ENCODE measurements at regions not wholly inside any gene's neighbourhood (a gene's known extent, or its start where the extent isn't known, plus 50 kb on each side); places are given as distances from the start of the nearest gene placed in this dataset.

- ATAC-seq (ENCODE audit: insufficient number of reproducible peaks, low FRiP score, low read depth): no peak
- H3K27me3 ChIP-seq (replicated peaks; ENCODE audit: insufficient read depth): no peaks in the 10 kb centered on the region
Observed at GRCh38 chr7:69122953-69123352, 475.3 kb upstream of the AUTS2 start.

GRCh38 chr7:69126896-69127479, 471.3 kb upstream of the AUTS2 start:
- H3K27ac ChIP-seq: no peak overlapping the region
- H3K4me3 ChIP-seq: no peak overlapping the region
- H3K4me1 ChIP-seq (ENCODE audit: control insufficient read depth in 1 of 2, low read depth in 2 of 2): no peaks in the 10 kb centered on the region
- ATAC-seq (ENCODE audit: insufficient number of reproducible peaks, low FRiP score, low read depth): no peak
- no peaks in the 10 kb centered on the region for H3K27me3 ChIP-seq (replicated peaks; ENCODE audit: insufficient read depth)
- TF ChIP-seq CTCF (IDR thresholded peaks at IDR 0.05): no peak
- no peak for DNase-seq (ENCODE audit: low spot score)
- no peaks in the 10 kb centered on the region for H3K36me3 ChIP-seq
- no peaks in the 10 kb centered on the region for H3K9me3 ChIP-seq

More at GRCh38 chr7:69122953-69123352, 475.3 kb upstream of the AUTS2 start:
- H3K9me3 ChIP-seq: no peaks in the 10 kb centered on the region
- H3K4me3 ChIP-seq: no peak overlapping the region
- no peaks in the 10 kb centered on the region for H3K4me1 ChIP-seq (ENCODE audit: control insufficient read depth in 1 of 2, low read depth in 2 of 2)
- TF ChIP-seq CTCF (IDR thresholded peaks at IDR 0.05): no peak
- H3K27ac ChIP-seq: no peak overlapping the region
- DNase-seq (ENCODE audit: low spot score): no peak
- H3K36me3 ChIP-seq: no peaks in the 10 kb centered on the region

GRCh38 chr7:69129524-69129923, 468.8 kb upstream of the AUTS2 start:
- H3K4me1 ChIP-seq (ENCODE audit: control insufficient read depth in 1 of 2, low read depth in 2 of 2): no peaks in the 10 kb centered on the region
- DNase-seq (ENCODE audit: low spot score): no peak
- H3K4me3 ChIP-seq: no peak overlapping the region
- H3K27ac ChIP-seq: no peak overlapping the region
- H3K9me3 ChIP-seq: no peaks in the 10 kb centered on the region
- H3K36me3 ChIP-seq: no peaks in the 10 kb centered on the region
- no peak for TF ChIP-seq CTCF (IDR thresholded peaks at IDR 0.05)
- ATAC-seq (ENCODE audit: insufficient number of reproducible peaks, low FRiP score, low read depth): no peak
- H3K27me3 ChIP-seq (replicated peaks; ENCODE audit: insufficient read depth): no peaks in the 10 kb centered on the region

- H3K9me3 ChIP-seq: no peaks in the 10 kb centered on the region
- ATAC-seq (ENCODE audit: insufficient number of reproducible peaks, low FRiP score, low read depth) (no peak), DNase-seq (ENCODE audit: low spot score) (no peak)
- H3K27me3 ChIP-seq (replicated peaks; ENCODE audit: insufficient read depth): no peaks in the 10 kb centered on the region
- H3K4me3 ChIP-seq: no peak overlapping the region
- H3K4me1 ChIP-seq (ENCODE audit: control insufficient read depth in 1 of 2, low read depth in 2 of 2): no peaks in the 10 kb centered on the region
- H3K36me3 ChIP-seq: no peaks in the 10 kb centered on the region
- H3K27ac ChIP-seq: no peak overlapping the region
- TF ChIP-seq CTCF (IDR thresholded peaks at IDR 0.05): no peak
Observed at GRCh38 chr7:69129951-69130350, 468.3 kb upstream of the AUTS2 start.

GRCh38 chr7:69130396-69130795, 467.9 kb upstream of the AUTS2 start:
- H3K4me3 ChIP-seq: no peak overlapping the region
- H3K36me3 ChIP-seq: no peaks in the 10 kb centered on the region
- no peaks in the 10 kb centered on the region for H3K27me3 ChIP-seq (replicated peaks; ENCODE audit: insufficient read depth)
- H3K9me3 ChIP-seq: no peaks in the 10 kb centered on the region
- DNase-seq (ENCODE audit: low spot score) (no peak), ATAC-seq (ENCODE audit: insufficient number of reproducible peaks, low FRiP score, low read depth) (no peak)
- no peak for TF ChIP-seq CTCF (IDR thresholded peaks at IDR 0.05)
- no peak overlapping the region for H3K27ac ChIP-seq
- H3K4me1 ChIP-seq (ENCODE audit: control insufficient read depth in 1 of 2, low read depth in 2 of 2): no peaks in the 10 kb centered on the region
